Stimulated activated naive CD8-positive, alpha-beta T cell treated with anti-CD3 and anti-CD28 coated beads, Interleukin-15, Interleukin-2, amounts not matched to agents 100 U/mL and 50 U/mL, for 24 hours (primary cell): ENCODE measurements at regions not wholly inside any gene's neighbourhood (a gene's known extent, or its start where the extent isn't known, plus 50 kb on each side); places are given as distances from the start of the nearest gene placed in this dataset.

Experiments
- ATAC-seq: fragments of 150-1000 bp; cut with Tn5 transposase; one replicate; pipeline ENCODE4 v1.10.0; 2021
- DNase-seq: peaks from one replicate; pipeline ENCODE4 v3.0.0; 2021

DNA sequence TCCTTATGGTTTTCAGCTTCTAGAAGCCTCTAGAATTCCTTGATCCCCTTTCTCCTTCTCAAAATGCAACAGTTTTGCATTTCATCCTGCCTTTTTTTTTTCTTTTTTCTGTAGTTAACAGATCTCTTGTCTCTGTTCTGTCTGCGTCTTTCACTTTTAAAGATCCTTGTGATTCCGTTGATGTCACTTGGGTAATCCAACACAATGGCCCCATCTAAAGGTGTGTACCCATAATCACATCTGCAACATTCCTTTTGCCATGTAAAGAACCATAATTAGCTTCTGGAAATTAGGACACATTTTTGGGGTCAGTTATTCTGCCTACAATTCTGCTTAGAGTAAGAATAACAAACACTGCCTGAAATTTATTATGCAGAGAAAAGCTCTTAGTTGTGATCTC is 1180.9 kb upstream of the ADGRL3 start:
- ATAC-seq (no peak), DNase-seq (no peak)

DNA sequence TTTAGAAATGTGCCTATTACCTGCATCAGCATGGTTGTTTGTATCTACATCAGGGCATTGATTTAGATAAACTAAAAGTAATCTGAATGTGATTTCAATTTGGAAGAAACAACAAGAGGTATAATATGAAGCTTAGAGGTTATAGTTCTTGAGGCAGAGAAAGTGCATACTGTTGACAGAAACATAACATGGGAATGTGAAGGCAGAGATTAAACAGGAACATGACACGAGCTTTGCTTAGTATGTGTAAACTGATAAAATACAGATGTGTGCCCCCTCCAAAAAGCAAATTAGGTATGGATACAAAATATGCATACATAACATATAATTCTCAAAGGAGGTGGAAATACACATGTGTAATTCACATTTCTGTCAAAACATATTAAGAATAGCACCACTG is 1180.2 kb upstream of the ADGRL3 start:
- ATAC-seq = no peak
- no peak for DNase-seq

DNA sequence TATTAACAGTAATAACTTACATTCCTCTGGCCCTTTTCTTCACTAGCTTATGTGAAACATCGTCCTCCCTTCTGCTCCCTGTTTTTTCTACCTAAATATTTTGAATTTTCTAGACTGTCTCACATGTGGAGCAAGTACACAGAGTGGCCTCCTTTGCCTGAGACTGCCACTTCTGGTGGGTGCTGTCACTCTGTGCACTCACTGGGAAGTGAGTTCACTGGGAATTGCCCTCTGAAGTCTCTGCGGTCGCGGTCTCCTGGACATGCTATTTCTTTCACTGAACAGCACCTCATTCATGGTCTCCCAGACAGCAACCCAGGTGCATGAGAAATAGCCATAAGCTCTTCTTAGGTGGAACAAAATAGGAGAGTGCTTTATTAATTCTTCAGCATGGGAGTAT is 1179.7 kb upstream of the ADGRL3 start:
- no peak for DNase-seq
- ATAC-seq = no peak

- DNase-seq (no peak), ATAC-seq (no peak)
These were observed 1166.3 kb upstream of the ADGRL3 start for GRCh38 chr4:60033826-60034225.

GRCh38 chr4:60034361-60034760 is 1165.8 kb upstream of the ADGRL3 start:
- DNase-seq = no peak
- ATAC-seq = no peak

- no peak for ATAC-seq
These were observed 1160.2 kb upstream of the ADGRL3 start for GRCh38 chr4:60039908-60040307.

DNA sequence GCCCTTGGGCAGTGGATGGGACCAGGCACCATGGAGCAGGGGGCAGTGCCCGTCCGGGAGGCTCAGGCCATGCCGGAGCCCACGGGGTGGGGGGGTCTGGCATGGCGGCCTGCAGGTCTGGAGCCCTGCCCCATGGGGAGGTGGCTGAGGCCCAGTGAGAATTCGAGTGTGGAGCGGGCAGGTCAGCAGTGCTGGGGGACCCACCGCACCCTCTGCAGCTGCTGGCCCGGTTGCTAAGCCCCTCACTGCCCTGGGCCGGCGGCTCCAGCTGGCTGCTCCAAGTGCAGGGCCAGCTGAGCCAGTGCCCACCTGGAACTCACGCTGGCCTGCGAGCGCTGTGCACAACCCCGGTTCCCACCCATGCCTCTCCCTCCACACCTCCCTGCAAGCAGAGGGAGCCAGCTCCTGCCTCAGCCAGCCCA is 1157.9 kb upstream of the ADGRL3 start:
- DNase-seq = no peak

More at GRCh38 chr4:60039908-60040307, 1160.2 kb upstream of the ADGRL3 start:
- no peak for DNase-seq

DNA sequence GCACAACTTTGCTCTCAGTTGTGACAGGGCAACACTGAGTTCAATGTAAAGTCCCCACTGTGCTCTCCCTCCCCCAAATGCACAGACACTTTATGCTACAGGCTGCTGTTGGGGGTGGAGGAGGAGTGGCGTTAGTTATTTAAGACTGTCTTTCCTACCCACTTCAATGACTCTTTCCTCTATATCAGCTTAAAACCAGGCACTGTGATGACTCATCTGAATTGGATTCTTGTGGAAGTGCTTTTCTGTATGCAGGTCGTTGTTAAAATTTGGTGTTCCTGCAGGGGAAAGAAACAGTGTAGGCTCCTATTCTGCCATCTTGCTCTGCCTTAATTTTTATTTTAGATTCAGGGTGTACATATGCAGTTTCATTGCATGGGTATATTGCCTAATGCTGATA is 1157.2 kb upstream of the ADGRL3 start:
- ATAC-seq (no peak), DNase-seq (no peak)

More for the DNA sequence above, 1157.9 kb upstream of the ADGRL3 start:
- no peak for ATAC-seq

DNA sequence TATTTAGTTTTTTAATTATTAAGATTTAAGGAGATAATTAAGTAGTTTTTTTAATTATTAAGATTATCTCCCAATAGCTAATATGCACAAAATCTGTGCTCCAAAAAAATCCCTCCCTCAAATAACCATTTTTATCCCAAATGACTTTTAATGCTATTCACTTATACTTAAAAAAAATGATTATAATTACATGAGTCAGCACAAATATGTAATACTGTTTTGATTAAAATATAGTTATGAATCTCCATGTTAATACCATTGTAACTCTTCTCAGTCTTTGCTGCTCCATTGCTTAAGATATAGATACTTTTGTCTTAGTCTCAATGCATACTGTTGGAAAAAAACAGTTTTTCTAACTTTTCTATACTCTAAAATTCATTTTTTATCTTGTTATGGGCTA is 1121.1 kb upstream of the ADGRL3 start:
- DNase-seq (no peak), ATAC-seq (no peak)

GRCh38 chr4:60081839-60082238 is 1118.3 kb upstream of the ADGRL3 start:
- no peak for DNase-seq

GRCh38 chr4:60088807-60089486 is 1111.2 kb upstream of the ADGRL3 start:
- no peak for ATAC-seq
- DNase-seq = no peak

More at GRCh38 chr4:60081839-60082238, 1118.3 kb upstream of the ADGRL3 start:
- no peak for ATAC-seq

DNA sequence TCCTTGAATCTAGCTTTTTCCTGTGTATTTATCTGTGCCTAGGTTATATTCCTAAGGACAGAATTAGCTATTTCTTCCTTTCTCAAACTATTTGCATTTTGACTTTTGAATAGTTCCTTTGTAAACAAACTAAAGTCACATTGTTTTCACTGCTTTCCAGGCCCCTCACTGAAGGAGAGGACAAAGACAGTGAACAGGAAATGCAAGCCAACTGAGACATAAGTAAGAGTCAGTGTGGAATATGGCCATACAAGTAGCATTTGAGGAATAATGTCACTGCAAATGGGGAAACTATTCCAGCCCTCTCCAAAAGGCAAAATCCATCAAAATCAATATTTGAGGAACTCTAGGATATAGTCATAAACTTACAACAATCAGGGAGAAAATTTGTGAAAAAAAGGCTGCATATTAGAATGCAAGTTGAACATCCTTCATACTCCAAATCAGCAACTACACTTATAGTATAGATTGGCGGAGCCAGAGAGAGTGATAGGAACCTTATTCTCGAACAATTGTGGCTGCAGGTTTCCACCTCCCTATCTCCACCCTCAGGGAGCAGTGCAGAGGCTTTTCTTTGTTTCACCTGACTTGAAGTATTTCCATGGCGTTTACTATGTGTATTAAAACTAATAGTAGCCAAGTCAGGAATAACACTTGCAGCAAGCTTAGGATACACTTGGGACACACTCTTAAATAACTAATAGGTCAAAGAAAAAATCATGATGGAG is 1110.4 kb upstream of the ADGRL3 start:
- DNase-seq = no peak
- no peak for ATAC-seq

DNA sequence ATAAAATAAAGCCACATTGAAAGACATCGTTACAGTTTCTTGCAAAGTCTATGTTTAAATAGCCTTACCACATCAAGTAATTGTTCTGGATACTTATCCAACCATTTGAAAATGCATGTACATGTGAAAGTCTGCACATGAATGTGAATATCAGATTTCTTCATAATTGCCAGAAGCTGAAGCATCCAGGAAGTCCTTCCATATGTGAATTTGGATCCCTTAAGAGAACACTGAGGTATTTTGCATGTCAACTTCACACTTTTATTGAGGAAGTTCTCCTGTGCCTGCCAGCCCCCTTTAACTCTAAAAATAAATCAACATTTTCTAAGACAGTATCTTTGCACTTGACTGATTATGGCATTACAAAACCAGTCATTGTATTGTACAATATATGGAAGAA is 1103.5 kb upstream of the ADGRL3 start:
- ATAC-seq (no peak), DNase-seq (no peak)

- ATAC-seq (no peak), DNase-seq (no peak)
These were observed 1083.5 kb upstream of the ADGRL3 start for GRCh38 chr4:60116592-60116991.

DNA sequence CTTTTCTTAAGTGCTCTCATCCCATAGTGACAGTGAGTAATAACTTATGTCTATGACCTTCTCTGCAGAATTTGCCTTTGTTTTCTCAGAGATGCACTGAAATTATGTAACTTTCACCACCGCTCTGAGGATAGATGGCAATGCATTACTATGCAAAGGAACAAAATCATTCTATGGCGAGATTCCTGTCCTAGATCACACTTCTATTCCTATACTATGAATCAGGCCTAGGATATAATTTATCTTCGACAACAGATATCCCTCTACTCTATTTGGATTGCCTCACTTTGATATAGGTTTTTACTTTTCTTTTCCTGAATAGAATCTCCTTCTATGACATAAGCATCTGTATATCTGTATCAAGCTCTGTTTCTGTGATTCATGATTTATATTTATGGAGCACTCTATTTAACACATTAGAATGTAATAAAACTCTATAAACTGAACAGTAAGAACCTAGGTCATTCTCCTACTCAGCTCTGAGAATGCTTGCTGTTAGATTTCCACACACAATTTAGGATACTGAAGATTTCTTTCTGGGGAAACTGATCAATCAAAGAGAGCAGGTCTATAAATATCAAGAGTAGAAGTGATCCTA is 1082.3 kb upstream of the ADGRL3 start:
- DNase-seq (no peak), ATAC-seq (no peak)

GRCh38 chr4:60122820-60123219 is 1077.3 kb upstream of the ADGRL3 start:
- no peak for ATAC-seq

DNA sequence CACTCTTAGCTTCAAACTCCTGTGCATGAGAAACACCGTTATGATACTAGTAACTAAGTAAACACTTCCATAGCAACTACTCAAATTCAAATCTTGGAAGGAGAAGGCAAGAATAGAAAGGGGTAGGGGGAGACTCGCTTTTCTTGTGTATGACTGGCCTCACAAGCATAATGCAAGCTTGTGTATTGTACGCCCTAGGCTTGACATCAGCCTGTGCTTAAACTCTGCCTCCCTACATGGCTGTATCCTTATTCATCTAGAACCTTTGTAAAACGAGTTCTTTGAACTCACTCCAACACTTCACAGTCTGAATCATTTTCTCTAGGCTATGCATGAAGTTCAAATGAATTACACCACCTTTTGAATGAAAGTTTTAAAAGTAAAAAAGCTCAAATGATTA is 1071.2 kb upstream of the ADGRL3 start:
- no peak for ATAC-seq
- no peak for DNase-seq

More at GRCh38 chr4:60122820-60123219, 1077.3 kb upstream of the ADGRL3 start:
- no peak for DNase-seq

GRCh38 chr4:60129740-60130139 is 1070.4 kb upstream of the ADGRL3 start:
- DNase-seq = no peak
- ATAC-seq = no peak

DNA sequence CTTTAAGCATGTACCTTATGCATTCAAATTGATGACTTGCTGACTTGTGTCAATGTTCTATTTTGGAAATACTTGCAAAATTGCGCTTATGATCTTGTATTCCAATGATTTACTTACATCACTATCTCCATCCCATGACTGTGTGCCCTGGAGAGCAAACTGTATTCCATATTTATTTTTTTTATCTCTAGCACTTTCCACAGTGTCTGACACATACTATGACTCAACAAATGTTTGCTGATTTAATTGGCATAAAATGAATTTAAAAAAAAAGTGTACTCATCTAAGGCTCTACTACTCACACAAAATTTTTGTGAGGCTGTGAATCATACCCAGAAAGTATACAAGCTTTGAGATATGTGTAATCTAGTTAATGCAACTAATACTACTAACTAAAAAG is 1066.8 kb upstream of the ADGRL3 start:
- no peak for ATAC-seq
- no peak for DNase-seq

GRCh38 chr4:60134099-60134498 is 1066.0 kb upstream of the ADGRL3 start:
- DNase-seq (no peak), ATAC-seq (no peak)

- ATAC-seq (no peak), DNase-seq (no peak)
These were observed 1045.0 kb upstream of the ADGRL3 start for GRCh38 chr4:60155088-60155487.

GRCh38 chr4:60173103-60173502 is 1027.0 kb upstream of the ADGRL3 start:
- no peak for ATAC-seq

DNA sequence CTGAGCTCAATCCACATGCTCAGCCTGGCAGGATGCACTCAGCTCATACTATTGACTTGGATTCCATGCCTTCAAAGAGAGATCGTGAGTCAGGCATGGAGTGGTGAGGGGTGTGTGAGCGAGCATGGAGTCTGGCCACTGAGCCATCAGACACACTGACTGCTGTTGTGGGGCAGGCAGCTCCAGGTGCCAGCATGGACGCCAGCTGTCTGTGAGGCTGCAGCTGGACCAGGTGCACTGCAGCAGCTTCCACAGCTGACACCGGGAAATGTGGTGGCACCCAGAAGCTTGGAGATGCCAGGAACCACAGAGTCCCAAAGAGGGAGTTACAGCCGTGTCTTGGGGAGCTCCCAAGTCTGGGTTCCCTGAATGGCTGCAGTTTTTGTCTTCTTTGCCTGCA is 1026.4 kb upstream of the ADGRL3 start:
- ATAC-seq (no peak), DNase-seq (no peak)

More at GRCh38 chr4:60173103-60173502, 1027.0 kb upstream of the ADGRL3 start:
- DNase-seq = no peak
